DOHH2 (cell line): ENCODE measurements at regions not wholly inside any gene's neighbourhood (a gene's known extent, or its start where the extent isn't known, plus 50 kb on each side); places are given as distances from the start of the nearest gene placed in this dataset.

Source experiments
- H3F3A ChIP-seq: fragments of 200-600 bp; sonication (generic), shearing (Covaris generic); 2 replicates; pipeline ENCODE4 v1.6.0; 2016; ENCODE audit warnings: antibody characterized with exemption, mild to moderate bottlenecking; ENCODE audit not compliant: control insufficient read depth, insufficient read depth
- H3K27ac ChIP-seq: fragments of 200-600 bp; sonication (generic); 2 replicates; pipeline ENCODE4 v1.5.1; 2014; ENCODE audit warnings: low read depth, mild to moderate bottlenecking, low read length, moderate library complexity
- H3K27me3 ChIP-seq: fragments of 200-600 bp; sonication (generic); 2 replicates; pipeline ENCODE4 v1.6.1; 2014; ENCODE audit warnings: mild to moderate bottlenecking, low read length, mixed read lengths; ENCODE audit not compliant: control insufficient read depth
- H3K36me3 ChIP-seq: fragments of 200-600 bp; sonication (generic); 2 replicates; pipeline ENCODE4 v1.6.1; 2014; ENCODE audit warnings: mild to moderate bottlenecking, low read length, moderate library complexity, mixed read lengths; ENCODE audit not compliant: control insufficient read depth
- H3K4me1 ChIP-seq: fragments of 200-600 bp; sonication (generic); 2 replicates; pipeline ENCODE4 v1.6.1; 2014; ENCODE audit warnings: mild to moderate bottlenecking, low read length, mixed read lengths; ENCODE audit not compliant: control insufficient read depth
- H3K4me2 ChIP-seq: fragments of 200-600 bp; sonication (generic); 2 replicates; pipeline ENCODE4 v1.6.0; 2014; ENCODE audit warnings: mild to moderate bottlenecking, low read length, moderate library complexity
- H3K4me3 ChIP-seq: fragments of 200-600 bp; sonication (generic); 2 replicates; pipeline ENCODE4 v1.5.1; 2014; ENCODE audit warnings: mild to moderate bottlenecking, low read length, mixed read lengths
- H3K79me2 ChIP-seq: fragments of 200-600 bp; sonication (generic); 2 replicates; pipeline ENCODE4 v1.6.1; 2014; ENCODE audit warnings: mild to moderate bottlenecking, low read length, mixed read lengths; ENCODE audit not compliant: control insufficient read depth
- H3K9me2 ChIP-seq: fragments of 200-600 bp; sonication (generic); replicated peaks from 2 replicates; pipeline ENCODE4 v1.6.1; 2014; ENCODE audit warnings: mild to moderate bottlenecking, low read length, mixed read lengths; ENCODE audit not compliant: control insufficient read depth
- H3K9me3 ChIP-seq: fragments of 200-600 bp; sonication (generic); 2 replicates; pipeline ENCODE4 v1.6.1; 2014; ENCODE audit warnings: antibody characterized with exemption, low read length, mixed read lengths; ENCODE audit not compliant: control insufficient read depth, insufficient read depth
- H4K20me1 ChIP-seq: fragments of 200-600 bp; sonication (generic); 2 replicates; pipeline ENCODE4 v1.6.0; 2014; ENCODE audit warnings: low read depth, mild to moderate bottlenecking, antibody characterized with exemption, low read length, moderate library complexity; ENCODE audit not compliant: control insufficient read depth, insufficient read depth
- CTCF ChIP-seq: fragments of 200-600 bp; sonication (generic); IDR thresholded peaks from one replicate; pipeline ENCODE4 v1.5.1; 2014; ENCODE audit warnings: antibody characterized with exemption, mild to moderate bottlenecking, low read depth, low read length; ENCODE audit not compliant: poor library complexity, severe bottlenecking
- EZH2phosphoT487 ChIP-seq: fragments of 200-600 bp; sonication (generic); IDR thresholded peaks from 2 replicates; pipeline ENCODE4 v1.6.1; 2017; ENCODE audit warnings: borderline replicate concordance, mild to moderate bottlenecking, antibody characterized with exemption, low read length, moderate library complexity, mixed read lengths

GRCh38 chr22:22410677-22411076 lies 97.9 kb downstream of the ZNF280B start:
- H3K9me2 ChIP-seq: no peaks in the 10 kb centered on the region
- no peaks in the 10 kb centered on the region for H4K20me1 ChIP-seq
- no peaks in the 10 kb centered on the region for H3K27me3 ChIP-seq
- no peaks in the 10 kb centered on the region for H3K79me2 ChIP-seq
- peaks cover 14% of the 10 kb centered on the region for H3F3A ChIP-seq
- H3K36me3 ChIP-seq: no peaks in the 10 kb centered on the region
- H3K27ac ChIP-seq: peak overlapping the region; percentile 58; the same call in 1 of the 2 replicates
- H3K4me1 ChIP-seq: peaks cover 56% of the 10 kb centered on the region
- H3K4me2 ChIP-seq: peak overlapping the region; percentile 75
- peaks cover 6% of the 10 kb centered on the region; the same call in 1 of the 2 replicates for H3K9me3 ChIP-seq
- peak overlapping the region; percentile 47; the same call in 1 of the 2 replicates for H3K4me3 ChIP-seq
- TF ChIP-seq CTCF (no peak), EZH2phosphoT487 (no peak)

- peaks cover 20% of the 10 kb centered on the region for H3K4me1 ChIP-seq
- H3K9me2 ChIP-seq: no peaks in the 10 kb centered on the region
- no peaks in the 10 kb centered on the region for H3K79me2 ChIP-seq
- TF ChIP-seq CTCF: no peak
- TF ChIP-seq EZH2phosphoT487: no peak
- no peaks in the 10 kb centered on the region for H3K27me3 ChIP-seq
- no peak overlapping the region for H3K4me3 ChIP-seq
- no peak overlapping the region for H3K4me2 ChIP-seq
- H3F3A ChIP-seq: peaks cover 8% of the 10 kb centered on the region
- H3K9me3 ChIP-seq: peaks cover 6% of the 10 kb centered on the region; the same call in 1 of the 2 replicates
- H3K36me3 ChIP-seq: no peaks in the 10 kb centered on the region
- no peak overlapping the region for H3K27ac ChIP-seq
- no peaks in the 10 kb centered on the region for H4K20me1 ChIP-seq
Measured at GRCh38 chr22:22414266-22414665, 94.3 kb downstream of the ZNF280B start.

GRCh38 chr22:22417495-22418162 lies 90.9 kb downstream of the ZNF280B start:
- no peaks in the 10 kb centered on the region for H3K27me3 ChIP-seq
- H3K27ac ChIP-seq: no peak overlapping the region
- H4K20me1 ChIP-seq: no peaks in the 10 kb centered on the region
- H3F3A ChIP-seq: no peaks in the 10 kb centered on the region
- H3K4me3 ChIP-seq: no peak overlapping the region
- no peaks in the 10 kb centered on the region for H3K9me2 ChIP-seq
- H3K79me2 ChIP-seq: no peaks in the 10 kb centered on the region
- no peaks in the 10 kb centered on the region for H3K36me3 ChIP-seq
- H3K4me1 ChIP-seq: peaks cover 28% of the 10 kb centered on the region
- no peak overlapping the region for H3K4me2 ChIP-seq
- H3K9me3 ChIP-seq: peaks cover 2% of the 10 kb centered on the region; the same call in 1 of the 2 replicates
- no peak for TF ChIP-seq EZH2phosphoT487
- no peak for TF ChIP-seq CTCF
